H9 (cell line): ENCODE measurements at regions not wholly inside any gene's neighbourhood (a gene's known extent, or its start where the extent isn't known, plus 50 kb on each side); places are given as distances from the start of the nearest gene placed in this dataset.
"Not testable (repeated sequence)": the region's sequence is repeated elsewhere in the genome, so short reads cannot be mapped to it uniquely, and the experiment has no call there.

ENCODE experiments used
- DNase-seq: peaks from one replicate; pipeline ENCODE4 v3.0.0-alpha.2; 2017
- H2AFZ ChIP-seq: one replicate; pipeline ENCODE4 v1.6.1; 2013; ENCODE audit warnings: mild to moderate bottlenecking, low read length, control low read depth, moderate library complexity
- H2AK5ac ChIP-seq: 2 replicates; pipeline ENCODE4 v1.6.1; 2013; ENCODE audit warnings: low read length, control low read depth, mixed read lengths; ENCODE audit not compliant: insufficient read length
- H2BK120ac ChIP-seq: one replicate; pipeline ENCODE4 v1.6.1; 2013; ENCODE audit warnings: low read depth, mild to moderate bottlenecking, low read length, control low read depth, inconsistent platforms; ENCODE audit not compliant: poor library complexity, severe bottlenecking
- H2BK12ac ChIP-seq: 2 replicates; pipeline ENCODE4 v1.6.1; 2013; ENCODE audit warnings: low read length, control low read depth, mixed read lengths, low read depth; ENCODE audit not compliant: insufficient read length
- H2BK15ac ChIP-seq: 2 replicates; pipeline ENCODE4 v1.6.1; 2013; ENCODE audit warnings: low read depth, low read length, control low read depth
- H2BK20ac ChIP-seq: one replicate; pipeline ENCODE4 v1.6.1; 2013; ENCODE audit warnings: low read depth, mild to moderate bottlenecking, low read length, control low read depth, inconsistent platforms; ENCODE audit not compliant: poor library complexity, severe bottlenecking
- H2BK5ac ChIP-seq: 2 replicates; pipeline ENCODE4 v1.6.1; 2013; ENCODE audit warnings: low read length, control low read depth, mixed read lengths; ENCODE audit not compliant: insufficient read length
- H3K14ac ChIP-seq: 2 replicates; pipeline ENCODE4 v1.6.1; 2013; ENCODE audit warnings: low read length, control low read depth; ENCODE audit not compliant: insufficient read depth
- H3K18ac ChIP-seq: 2 replicates; pipeline ENCODE4 v1.6.1; 2013; ENCODE audit warnings: low read depth, mild to moderate bottlenecking, mixed read lengths, low read length, control low read depth; ENCODE audit not compliant: insufficient read length
- H3K23ac ChIP-seq: 2 replicates; pipeline ENCODE4 v1.6.1; 2013; ENCODE audit warnings: low read length, control low read depth, mixed read lengths, low read depth; ENCODE audit not compliant: insufficient read length
- H3K23me2 ChIP-seq: 2 replicates; pipeline ENCODE4 v1.6.1; 2013; ENCODE audit warnings: low read depth, mild to moderate bottlenecking, mixed read lengths, low read length, control low read depth; ENCODE audit not compliant: insufficient read length, poor library complexity, severe bottlenecking
- H3K27ac ChIP-seq: 2 replicates; pipeline ENCODE4 v1.5.1; 2013; ENCODE audit warnings: low read length, control low read depth, mixed read lengths, low read depth; ENCODE audit not compliant: insufficient read length
- H3K27me3 ChIP-seq: 2 replicates; pipeline ENCODE4 v1.6.1; 2013; ENCODE audit warnings: low read length, control low read depth, inconsistent platforms; ENCODE audit not compliant: insufficient read depth
- H3K4ac ChIP-seq: 2 replicates; pipeline ENCODE4 v1.6.1; 2013; ENCODE audit warnings: low read depth, mild to moderate bottlenecking, control low read depth, inconsistent platforms, low read length, moderate library complexity
- H3K4me1 ChIP-seq: 2 replicates; pipeline ENCODE4 v1.6.1; 2013; ENCODE audit warnings: low read length, control low read depth, inconsistent platforms; ENCODE audit not compliant: insufficient read depth
- H3K4me2 ChIP-seq: 2 replicates; pipeline ENCODE4 v1.6.1; 2013; ENCODE audit warnings: low read length, control low read depth, mixed read lengths; ENCODE audit not compliant: insufficient read length, insufficient read depth
- H3K56ac ChIP-seq: 2 replicates; pipeline ENCODE4 v1.6.1; 2013; ENCODE audit warnings: low read depth, mild to moderate bottlenecking, mixed read lengths, low read length, control low read depth; ENCODE audit not compliant: insufficient read length
- H3K79me1 ChIP-seq: 2 replicates; pipeline ENCODE4 v1.6.1; 2013; ENCODE audit warnings: low read depth, mild to moderate bottlenecking, moderate library complexity, low read length, control low read depth, inconsistent platforms; ENCODE audit not compliant: insufficient read depth, poor library complexity, severe bottlenecking
- H3K79me2 ChIP-seq: 2 replicates; pipeline ENCODE4 v1.6.1; 2013; ENCODE audit warnings: low read length, control low read depth, inconsistent platforms; ENCODE audit not compliant: insufficient read depth
- H3K9ac ChIP-seq: 2 replicates; pipeline ENCODE4 v1.6.1; 2013; ENCODE audit warnings: low read length, control low read depth, mixed read lengths; ENCODE audit not compliant: insufficient read length; ENCODE audit errors: extremely low read depth
- H3K9me3 ChIP-seq: one replicate; pipeline ENCODE4 v1.6.1; 2013; ENCODE audit warnings: low read depth, low read length, inconsistent platforms; ENCODE audit not compliant: control insufficient read depth
- H3T11ph ChIP-seq: one replicate; pipeline ENCODE4 v1.6.1; 2013; ENCODE audit warnings: mild to moderate bottlenecking, low read length, control low read depth, inconsistent platforms
- H4K20me1 ChIP-seq: one replicate; pipeline ENCODE4 v1.6.1; 2013; ENCODE audit not compliant: control insufficient read depth, insufficient read length, insufficient read depth
- H4K5ac ChIP-seq: 2 replicates; pipeline ENCODE4 v1.6.1; 2013; ENCODE audit warnings: low read depth, mild to moderate bottlenecking, mixed read lengths, low read length, control low read depth; ENCODE audit not compliant: insufficient read length
- H4K8ac ChIP-seq: replicated peaks from 2 replicates; pipeline ENCODE4 v1.6.1; 2013; ENCODE audit warnings: low read length, control low read depth, mixed read lengths, low read depth; ENCODE audit not compliant: insufficient read length
- H4K91ac ChIP-seq: 2 replicates; pipeline ENCODE4 v1.6.1; 2013; ENCODE audit warnings: low read depth, mild to moderate bottlenecking, moderate library complexity, mixed read lengths, low read length, control low read depth; ENCODE audit not compliant: insufficient read length
- H3K27ac Mint-ChIP-seq, 3 experiments: 2 replicates in 2 of 3; 3 replicates in 1 of 3; pipeline ENCODE4 v1.8.0; 2020 to 2021; ENCODE audit warnings: mixed read lengths in 3 of 3, mild to moderate bottlenecking in 1 of 3, moderate library complexity in 1 of 3
- H3K27me3 Mint-ChIP-seq: 2 replicates; pipeline ENCODE4 v1.8.0; 2021; ENCODE audit warnings: low read depth, mild to moderate bottlenecking, moderate library complexity, mixed read lengths
- H3K36me3 Mint-ChIP-seq, 3 experiments: 2 replicates in 2 of 3; 3 replicates in 1 of 3; pipeline ENCODE4 v1.8.0; 2020 to 2021; ENCODE audit warnings: low read depth in 3 of 3, mixed read lengths in 3 of 3; ENCODE audit not compliant: insufficient read depth in 1 of 3
- H3K4me1 Mint-ChIP-seq, 2 experiments: 2 replicates each; pipeline ENCODE4 v1.8.0; 2020; ENCODE audit warnings: mixed read lengths in 2 of 2
- H3K4me3 Mint-ChIP-seq, 2 experiments: 2 replicates in 1 of 2; 3 replicates in 1 of 2; pipeline ENCODE4 v1.8.0; 2020 to 2021; ENCODE audit warnings: mild to moderate bottlenecking in 2 of 2, mixed read lengths in 2 of 2, moderate library complexity in 1 of 2
- H3K9me3 Mint-ChIP-seq, 2 experiments: 2 replicates in 1 of 2; 3 replicates in 1 of 2; pipeline ENCODE4 v1.8.0; 2020; ENCODE audit warnings: mild to moderate bottlenecking in 2 of 2, mixed read lengths in 2 of 2, moderate library complexity in 1 of 2
- WGBS: extraction: QIAGEN DNeasy Blood & Tissue Kit; methylation state at CpG from one replicate; pipeline ENCODE4 v1.1.7; 2013; ENCODE audit warnings: missing lambda C conversion rate, low lambda C conversion rate, mixed read lengths; ENCODE audit not compliant: insufficient read length; ENCODE audit errors: extremely low coverage; 5-methylcytosine and 5-hydroxymethylcytosine counted together
- TF ChIP-seq, protein P1 (sequence below): fragments of 200-600 bp; sonication (generic); conservative IDR thresholded peaks from 3 replicates; pipeline ENCODE4 v1.8.0; 2021; ENCODE audit warnings: antibody characterized with exemption, mild to moderate bottlenecking

DNA sequence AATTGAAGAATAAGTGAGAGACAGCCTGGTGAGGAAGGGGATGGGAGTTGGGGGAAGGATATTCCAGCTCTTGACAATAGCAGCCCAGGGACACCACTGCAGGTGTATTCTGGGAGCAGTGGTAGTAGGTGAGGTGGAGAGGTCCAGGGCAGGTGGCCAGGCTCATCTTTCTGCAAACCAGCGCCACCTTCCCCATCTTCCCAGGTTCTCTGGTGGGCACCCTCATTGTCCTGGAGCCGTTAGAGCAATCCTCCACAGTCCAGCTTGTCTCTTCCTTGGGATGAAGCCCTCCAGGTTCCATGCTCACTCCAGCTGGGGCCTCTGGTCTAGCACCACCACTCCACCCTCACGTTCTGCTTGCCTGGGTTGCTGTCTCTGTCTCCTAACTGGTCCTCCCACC is 97.0 kb downstream of the IER5 start:
- Histone ChIP-seq H2AFZ (no peak overlapping the region), H3K23ac (no peak overlapping the region), H3K56ac (no peak overlapping the region), H2BK5ac (no peak overlapping the region), H3K14ac (no peak overlapping the region), H3K9ac (no peak overlapping the region), H4K20me1 (no peaks in the 10 kb centered on the region), H4K8ac (no peak overlapping the region), H3K79me1 (no peaks in the 10 kb centered on the region), H4K91ac (no peak overlapping the region), H3K4me2 (no peak overlapping the region), H3K9me3 (no peaks in the 10 kb centered on the region), H3K18ac (no peak overlapping the region), H3K23me2 (no peaks in the 10 kb centered on the region), H3K27me3 (no peaks in the 10 kb centered on the region; the same call in 1 of the 2 replicates), H4K5ac (no peak overlapping the region), H3K27ac (no peak overlapping the region), H3K4me1 (peaks cover 7% of the 10 kb centered on the region; the same call in 1 of the 2 replicates), H2BK12ac (no peak overlapping the region), H2BK15ac (no peak overlapping the region), H2AK5ac (no peak overlapping the region), H2BK120ac (no peak overlapping the region), H2BK20ac (no peak overlapping the region), H3T11ph (no peak overlapping the region), H3K4ac (no peak overlapping the region), H3K79me2 (no peaks in the 10 kb centered on the region)
- no peak overlapping the region for H3K4me3 Mint-ChIP-seq
- no CpG with 5 or more reads among the region's 3 CpGs for WGBS
- no peaks in the 10 kb centered on the region for H3K36me3 Mint-ChIP-seq
- TF ChIP-seq, protein P1, sequence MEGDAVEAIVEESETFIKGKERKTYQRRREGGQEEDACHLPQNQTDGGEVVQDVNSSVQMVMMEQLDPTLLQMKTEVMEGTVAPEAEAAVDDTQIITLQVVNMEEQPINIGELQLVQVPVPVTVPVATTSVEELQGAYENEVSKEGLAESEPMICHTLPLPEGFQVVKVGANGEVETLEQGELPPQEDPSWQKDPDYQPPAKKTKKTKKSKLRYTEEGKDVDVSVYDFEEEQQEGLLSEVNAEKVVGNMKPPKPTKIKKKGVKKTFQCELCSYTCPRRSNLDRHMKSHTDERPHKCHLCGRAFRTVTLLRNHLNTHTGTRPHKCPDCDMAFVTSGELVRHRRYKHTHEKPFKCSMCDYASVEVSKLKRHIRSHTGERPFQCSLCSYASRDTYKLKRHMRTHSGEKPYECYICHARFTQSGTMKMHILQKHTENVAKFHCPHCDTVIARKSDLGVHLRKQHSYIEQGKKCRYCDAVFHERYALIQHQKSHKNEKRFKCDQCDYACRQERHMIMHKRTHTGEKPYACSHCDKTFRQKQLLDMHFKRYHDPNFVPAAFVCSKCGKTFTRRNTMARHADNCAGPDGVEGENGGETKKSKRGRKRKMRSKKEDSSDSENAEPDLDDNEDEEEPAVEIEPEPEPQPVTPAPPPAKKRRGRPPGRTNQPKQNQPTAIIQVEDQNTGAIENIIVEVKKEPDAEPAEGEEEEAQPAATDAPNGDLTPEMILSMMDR, result no peak
- H3K27ac Mint-ChIP-seq, result no peak overlapping the region
- peaks cover 21 to 30% of the 10 kb centered on the region in 2 experiments for H3K4me1 Mint-ChIP-seq
- DNase-seq, result no peak
- H3K27me3 Mint-ChIP-seq, result peaks cover 50% of the 10 kb centered on the region
- H3K9me3 Mint-ChIP-seq, result peaks cover 0 to 2% of the 10 kb centered on the region in 2 experiments; a peak in 1 of 5 replicates

DNA sequence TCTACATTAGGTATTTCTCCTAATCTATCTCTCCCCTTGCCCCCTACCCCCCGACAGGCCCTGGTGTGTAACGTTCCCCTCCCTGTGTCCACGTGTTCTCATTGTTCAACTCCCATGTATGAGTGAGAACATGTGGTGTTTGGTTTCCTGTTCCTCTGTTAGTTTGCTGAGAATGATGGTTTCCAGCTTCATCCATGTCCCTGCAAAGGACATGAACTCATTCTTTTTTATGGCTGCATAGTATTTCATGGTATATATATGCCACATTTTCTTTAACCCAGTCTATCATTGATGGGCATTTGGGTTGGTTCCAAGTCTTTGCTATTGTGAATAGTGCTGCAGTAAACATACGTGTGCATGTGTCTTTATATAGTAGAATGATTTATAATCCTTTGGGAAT is 97.6 kb downstream of the IER5 start:
- H4K91ac ChIP-seq, H2BK120ac ChIP-seq, H2BK20ac ChIP-seq, H2BK12ac ChIP-seq, H3K9me3 Mint-ChIP-seq, H3K23ac ChIP-seq, H3K4me1 ChIP-seq, H2BK5ac ChIP-seq, H3T11ph ChIP-seq, H3K23me2 ChIP-seq, H3K18ac ChIP-seq, H4K20me1 ChIP-seq, H4K8ac ChIP-seq, H4K5ac ChIP-seq, H2BK15ac ChIP-seq, H2AFZ ChIP-seq, H3K79me1 ChIP-seq, H3K9me3 ChIP-seq, H3K56ac ChIP-seq, H3K27ac ChIP-seq, H2AK5ac ChIP-seq, H3K79me2 ChIP-seq, H3K4ac ChIP-seq, H3K14ac ChIP-seq, H3K36me3 Mint-ChIP-seq, H3K9ac ChIP-seq, H3K4me2 ChIP-seq, H3K27ac Mint-ChIP-seq, DNase-seq, H3K4me3 Mint-ChIP-seq, H3K27me3 ChIP-seq: not testable (repeated sequence)
- peaks cover 56% of the 10 kb centered on the region for H3K27me3 Mint-ChIP-seq
- no CpG with 5 or more reads among the region's 4 CpGs for WGBS
- H3K4me1 Mint-ChIP-seq, result peaks cover 18 to 26% of the 10 kb centered on the region in 2 experiments
